ENCODE measurements at regions not wholly inside any gene's neighbourhood (a gene's known extent, or its start where the extent isn't known, plus 50 kb on each side); places are given as distances from the start of the nearest gene placed in this dataset.
A peak's percentile ranks its signal among the peaks of the same experiment; 100 is the strongest.

DNA sequence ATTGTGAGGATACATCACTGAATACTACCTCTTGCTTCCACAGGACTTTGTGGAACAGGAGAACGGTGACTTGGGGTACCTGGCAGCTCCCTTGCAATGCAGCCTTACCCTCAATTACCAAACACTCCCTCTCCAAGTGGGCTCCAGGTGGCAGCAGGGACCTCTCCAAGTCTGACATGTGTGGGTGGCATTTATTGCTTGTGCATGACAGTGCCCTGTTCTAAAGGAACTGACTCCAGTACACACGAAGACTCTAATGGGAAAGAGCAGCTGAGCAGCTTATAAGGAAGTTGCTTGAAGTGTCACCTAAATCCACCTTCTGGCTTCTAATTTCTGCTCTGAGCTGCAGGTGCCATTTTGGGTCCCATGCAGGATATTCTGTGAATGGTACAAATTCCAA, 174.1 kb upstream of the SLCO3A1 start:
- FAIRE-seq (no peak), DNase-seq (no peak)
- Histone ChIP-seq H3K4me1 (ENCODE audit: control insufficient read depth in 3 of 3, insufficient read depth in 2 of 3, low read depth in 1 of 3, low read length in 2 of 3) (no peaks in the 10 kb centered on the region), H3K9me3 (ENCODE audit: control insufficient read depth in 2 of 2, insufficient read depth in 1 of 2, low read depth in 1 of 2, low read length in 1 of 2) (no peaks in the 10 kb centered on the region), H3K27ac (ENCODE audit: low read depth in 1 of 3, low read length in 2 of 3) (no peak overlapping the region), H3K27me3 (ENCODE audit: control insufficient read depth in 3 of 3, insufficient read depth in 3 of 3, low read length in 3 of 3) (no peaks in the 10 kb centered on the region), H3K4me3 (ENCODE audit: low read depth in 1 of 3, low read length in 3 of 3) (no peak overlapping the region), H3K36me3 (ENCODE audit: control insufficient read depth in 3 of 3, insufficient read depth in 2 of 3, low read depth in 1 of 3, low read length in 3 of 3) (no peaks in the 10 kb centered on the region)
- 38 to 65% (median 50%) methylated on average over 2 of the region's 2 CpGs for WGBS, 3 donors

GRCh38 chr15:91685436-91685835, 168.1 kb upstream of the SLCO3A1 start:
- 75 to 88% (median 88%) methylated on average over 1 of the region's 1 CpG for WGBS, 3 donors
- Histone ChIP-seq H3K36me3 (ENCODE audit: control insufficient read depth in 3 of 3, insufficient read depth in 2 of 3, low read depth in 1 of 3, low read length in 3 of 3) (no peaks in the 10 kb centered on the region), H3K4me1 (ENCODE audit: control insufficient read depth in 3 of 3, insufficient read depth in 2 of 3, low read depth in 1 of 3, low read length in 2 of 3) (no peaks in the 10 kb centered on the region), H3K9me3 (ENCODE audit: control insufficient read depth in 2 of 2, insufficient read depth in 1 of 2, low read depth in 1 of 2, low read length in 1 of 2) (no peaks in the 10 kb centered on the region), H3K27me3 (ENCODE audit: control insufficient read depth in 3 of 3, insufficient read depth in 3 of 3, low read length in 3 of 3) (no peaks in the 10 kb centered on the region), H3K27ac (ENCODE audit: low read depth in 1 of 3, low read length in 2 of 3) (no peak overlapping the region), H3K4me3 (ENCODE audit: low read depth in 1 of 3, low read length in 3 of 3) (no peak overlapping the region)
- FAIRE-seq = no peak
- DNase-seq = no peak

- Histone ChIP-seq H3K27me3 (ENCODE audit: control insufficient read depth in 3 of 3, insufficient read depth in 3 of 3, low read length in 3 of 3) (no peaks in the 10 kb centered on the region), H3K36me3 (ENCODE audit: control insufficient read depth in 3 of 3, insufficient read depth in 2 of 3, low read depth in 1 of 3, low read length in 3 of 3) (no peaks in the 10 kb centered on the region)
These were observed 164.7 kb upstream of the SLCO3A1 start for GRCh38 chr15:91688811-91689210.

DNA sequence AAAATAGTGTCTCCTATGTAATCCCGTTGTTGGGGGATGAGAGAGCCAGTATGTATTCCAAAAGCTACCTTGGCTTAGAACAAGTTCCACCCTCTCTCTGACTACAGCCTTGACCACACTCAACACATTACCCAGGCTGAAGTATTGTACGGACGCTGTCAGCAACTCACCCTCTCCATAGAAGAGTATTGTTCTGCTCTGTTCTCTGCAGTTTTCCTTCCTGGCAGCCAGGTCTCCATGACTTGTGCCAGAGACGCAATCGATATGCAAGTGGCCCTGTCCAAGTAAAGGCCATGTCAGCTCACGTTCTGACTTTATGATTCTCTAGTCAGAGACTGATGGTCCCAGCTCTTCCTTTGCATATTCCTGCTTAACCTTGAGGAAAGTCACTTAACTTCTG, 164.1 kb upstream of the SLCO3A1 start:
- peaks cover 0 to 3% (median 0%) of the 10 kb centered on the region in 3 donors for H3K4me1 ChIP-seq (ENCODE audit: control insufficient read depth in 3 of 3, insufficient read depth in 2 of 3, low read depth in 1 of 3, low read length in 2 of 3)
- H3K36me3 ChIP-seq (ENCODE audit: control insufficient read depth in 3 of 3, insufficient read depth in 2 of 3, low read depth in 1 of 3, low read length in 3 of 3) = no peaks in the 10 kb centered on the region
- H3K27ac ChIP-seq (ENCODE audit: low read depth in 1 of 3, low read length in 2 of 3) = no peak overlapping the region
- DNase-seq = no peak
- FAIRE-seq = no peak
- WGBS, 3 donors = 84 to 85% (median 84%) methylated on average over 6 of the region's 6 CpGs
- H3K9me3 ChIP-seq (ENCODE audit: control insufficient read depth in 2 of 2, insufficient read depth in 1 of 2, low read depth in 1 of 2, low read length in 1 of 2) = no peaks in the 10 kb centered on the region
- H3K4me3 ChIP-seq (ENCODE audit: low read depth in 1 of 3, low read length in 3 of 3) = no peak overlapping the region
- H3K27me3 ChIP-seq (ENCODE audit: control insufficient read depth in 3 of 3, insufficient read depth in 3 of 3, low read length in 3 of 3) = no peaks in the 10 kb centered on the region

More at GRCh38 chr15:91688811-91689210, 164.7 kb upstream of the SLCO3A1 start:
- H3K9me3 ChIP-seq (ENCODE audit: control insufficient read depth in 2 of 2, insufficient read depth in 1 of 2, low read depth in 1 of 2, low read length in 1 of 2) = no peaks in the 10 kb centered on the region
- no peaks in the 10 kb centered on the region for H3K4me1 ChIP-seq (ENCODE audit: control insufficient read depth in 3 of 3, insufficient read depth in 2 of 3, low read depth in 1 of 3, low read length in 2 of 3)
- H3K4me3 ChIP-seq (ENCODE audit: low read depth in 1 of 3, low read length in 3 of 3) = no peak overlapping the region
- H3K27ac ChIP-seq (ENCODE audit: low read depth in 1 of 3, low read length in 2 of 3) = no peak overlapping the region
- 75 to 86% (median 81%) methylated on average over 3 of the region's 3 CpGs for WGBS, 3 donors
- no peak for FAIRE-seq
- no peak for DNase-seq

DNA sequence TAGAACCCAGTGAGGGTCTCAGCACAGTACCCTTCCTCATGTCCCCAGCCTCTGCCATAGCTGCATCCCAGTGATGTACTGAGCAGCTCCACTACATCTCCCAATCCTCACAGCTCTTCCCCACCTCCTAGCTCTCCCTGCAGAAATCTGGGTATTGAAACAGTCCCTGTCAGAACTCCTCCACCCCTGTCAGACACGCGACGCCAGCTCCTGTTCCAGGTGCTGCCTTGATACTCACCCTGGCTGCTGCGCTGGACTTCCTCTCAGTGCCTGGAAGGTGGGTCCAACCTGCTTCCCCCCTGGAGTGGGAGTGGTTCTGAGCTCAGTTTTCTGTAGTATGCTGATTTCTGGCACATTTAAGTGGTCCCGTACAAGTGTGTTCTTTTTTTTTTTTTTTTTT, 160.9 kb upstream of the SLCO3A1 start:
- Histone ChIP-seq H3K4me3 (ENCODE audit: low read depth in 1 of 3, low read length in 3 of 3) (no peak overlapping the region), H3K27me3 (ENCODE audit: control insufficient read depth in 3 of 3, insufficient read depth in 3 of 3, low read length in 3 of 3) (no peaks in the 10 kb centered on the region), H3K27ac (ENCODE audit: low read depth in 1 of 3, low read length in 2 of 3) (no peak overlapping the region), H3K9me3 (ENCODE audit: control insufficient read depth in 2 of 2, insufficient read depth in 1 of 2, low read depth in 1 of 2, low read length in 1 of 2) (no peaks in the 10 kb centered on the region), H3K36me3 (ENCODE audit: control insufficient read depth in 3 of 3, insufficient read depth in 2 of 3, low read depth in 1 of 3, low read length in 3 of 3) (no peaks in the 10 kb centered on the region), H3K4me1 (ENCODE audit: control insufficient read depth in 3 of 3, insufficient read depth in 2 of 3, low read depth in 1 of 3, low read length in 2 of 3) (peaks cover 0 to 7% (median 0%) of the 10 kb centered on the region in 3 donors)
- FAIRE-seq (no peak), DNase-seq (no peak)
- 93 to 96% (median 95%) methylated on average over 5 of the region's 5 CpGs for WGBS, 3 donors

GRCh38 chr15:91694131-91694830, 159.2 kb upstream of the SLCO3A1 start:
- H3K27me3 ChIP-seq (ENCODE audit: control insufficient read depth in 3 of 3, insufficient read depth in 3 of 3, low read length in 3 of 3) = no peaks in the 10 kb centered on the region
- H3K4me3 ChIP-seq (ENCODE audit: low read depth in 1 of 3, low read length in 3 of 3) = peak overlapping the region in 1 of 3 donors; percentile 26
- 38 to 46% (median 44%) methylated on average over 11 of the region's 11 CpGs for WGBS, 3 donors
- no peaks in the 10 kb centered on the region for H3K36me3 ChIP-seq (ENCODE audit: control insufficient read depth in 3 of 3, insufficient read depth in 2 of 3, low read depth in 1 of 3, low read length in 3 of 3)
- peak overlapping the region in 2 of 3 donors; percentile 87 to 93 for H3K27ac ChIP-seq (ENCODE audit: low read depth in 1 of 3, low read length in 2 of 3)
- H3K9me3 ChIP-seq (ENCODE audit: control insufficient read depth in 2 of 2, insufficient read depth in 1 of 2, low read depth in 1 of 2, low read length in 1 of 2) = no peaks in the 10 kb centered on the region
- FAIRE-seq = no peak
- DNase-seq = no peak
- peaks cover 0 to 7% (median 0%) of the 10 kb centered on the region in 3 donors for H3K4me1 ChIP-seq (ENCODE audit: control insufficient read depth in 3 of 3, insufficient read depth in 2 of 3, low read depth in 1 of 3, low read length in 2 of 3)

DNA sequence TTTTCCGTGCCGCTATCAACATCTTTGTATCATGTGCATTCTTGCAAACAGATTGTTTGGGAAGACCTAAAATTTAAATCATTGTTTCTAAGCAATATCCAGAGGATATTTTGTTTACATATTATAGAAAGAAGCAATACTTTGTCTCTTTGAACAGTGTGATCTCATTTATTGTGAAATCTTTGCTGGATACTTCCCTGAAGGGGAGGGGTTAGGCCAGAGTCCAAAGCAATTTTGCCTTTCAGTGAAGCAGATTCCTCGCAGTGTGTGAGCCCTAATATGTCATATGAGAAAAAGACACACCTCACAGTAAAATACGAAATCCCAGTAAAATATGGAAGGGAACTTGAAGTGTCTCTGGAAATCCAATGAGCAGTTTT, 158.7 kb upstream of the SLCO3A1 start:
- Histone ChIP-seq H3K4me3 (ENCODE audit: low read depth in 1 of 3, low read length in 3 of 3) (peak overlapping the region in 1 of 3 donors; percentile 26), H3K36me3 (ENCODE audit: control insufficient read depth in 3 of 3, insufficient read depth in 2 of 3, low read depth in 1 of 3, low read length in 3 of 3) (no peaks in the 10 kb centered on the region), H3K9me3 (ENCODE audit: control insufficient read depth in 2 of 2, insufficient read depth in 1 of 2, low read depth in 1 of 2, low read length in 1 of 2) (no peaks in the 10 kb centered on the region), H3K27ac (ENCODE audit: low read depth in 1 of 3, low read length in 2 of 3) (peak overlapping the region in 2 of 3 donors; percentile 87 to 93), H3K4me1 (ENCODE audit: control insufficient read depth in 3 of 3, insufficient read depth in 2 of 3, low read depth in 1 of 3, low read length in 2 of 3) (peaks cover 0 to 7% (median 0%) of the 10 kb centered on the region in 3 donors), H3K27me3 (ENCODE audit: control insufficient read depth in 3 of 3, insufficient read depth in 3 of 3, low read length in 3 of 3) (no peaks in the 10 kb centered on the region)
- peak; percentile 77 to 88 for DNase-seq
- FAIRE-seq = no peak
- 9 to 39% (median 36%) methylated on average over 4 of the region's 4 CpGs for WGBS, 3 donors

DNA sequence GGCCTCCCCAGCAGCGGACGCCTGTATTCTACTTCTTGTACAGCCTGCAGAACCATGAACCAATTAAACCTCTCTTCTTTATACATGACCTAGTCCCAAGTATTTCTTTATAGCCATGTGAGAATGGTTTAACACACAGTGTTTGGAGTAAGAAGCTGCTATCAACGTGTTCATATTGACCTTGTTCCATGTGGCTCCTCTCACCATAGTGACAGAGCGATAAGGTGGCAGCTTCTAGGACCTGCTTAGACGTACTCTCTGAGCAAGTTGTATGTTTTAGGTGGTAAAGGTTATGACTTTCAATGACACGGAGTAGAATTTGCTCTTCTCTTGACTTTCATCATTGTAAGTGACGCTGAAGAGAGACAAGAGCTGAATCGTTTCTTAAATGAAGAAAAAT, 157.7 kb upstream of the SLCO3A1 start:
- no peaks in the 10 kb centered on the region for H3K27me3 ChIP-seq (ENCODE audit: control insufficient read depth in 3 of 3, insufficient read depth in 3 of 3, low read length in 3 of 3)
- H3K4me1 ChIP-seq (ENCODE audit: control insufficient read depth in 3 of 3, insufficient read depth in 2 of 3, low read depth in 1 of 3, low read length in 2 of 3) = peaks cover 0 to 7% (median 0%) of the 10 kb centered on the region in 3 donors
- no peaks in the 10 kb centered on the region for H3K36me3 ChIP-seq (ENCODE audit: control insufficient read depth in 3 of 3, insufficient read depth in 2 of 3, low read depth in 1 of 3, low read length in 3 of 3)
- DNase-seq = peak in 1 of 2 donors; percentile 32
- no peak overlapping the region for H3K27ac ChIP-seq (ENCODE audit: low read depth in 1 of 3, low read length in 2 of 3)
- no peaks in the 10 kb centered on the region for H3K9me3 ChIP-seq (ENCODE audit: control insufficient read depth in 2 of 2, insufficient read depth in 1 of 2, low read depth in 1 of 2, low read length in 1 of 2)
- FAIRE-seq = no peak
- WGBS, 3 donors = 85 to 91% (median 87%) methylated on average over 8 of the region's 8 CpGs
- H3K4me3 ChIP-seq (ENCODE audit: low read depth in 1 of 3, low read length in 3 of 3) = no peak overlapping the region

DNA sequence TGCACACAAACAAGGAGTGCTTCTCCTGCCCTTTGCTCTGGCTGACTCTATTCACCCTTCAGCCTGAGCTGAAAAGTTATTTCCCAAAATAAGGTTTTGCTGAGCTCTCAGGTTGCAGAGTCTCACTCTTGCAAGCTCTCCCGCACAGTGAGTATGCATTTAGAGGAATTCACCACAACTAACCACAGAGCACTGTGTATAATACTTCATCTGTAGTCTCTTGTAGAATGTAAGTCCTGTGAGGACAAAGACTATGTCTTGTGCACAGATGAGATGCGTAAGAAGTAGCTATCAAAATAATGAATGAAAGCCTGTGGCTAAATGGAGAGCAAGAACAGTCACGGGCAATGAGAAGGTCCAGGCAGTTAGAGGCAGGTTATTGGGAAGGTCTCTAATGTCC, 156.5 kb upstream of the SLCO3A1 start:
- DNase-seq = no peak
- H3K27me3 ChIP-seq (ENCODE audit: control insufficient read depth in 3 of 3, insufficient read depth in 3 of 3, low read length in 3 of 3) = no peaks in the 10 kb centered on the region
- H3K4me1 ChIP-seq (ENCODE audit: control insufficient read depth in 3 of 3, insufficient read depth in 2 of 3, low read depth in 1 of 3, low read length in 2 of 3) = peaks cover 0 to 7% (median 0%) of the 10 kb centered on the region in 3 donors
- WGBS, 3 donors = 82 to 95% (median 89%) methylated on average over 3 of the region's 3 CpGs
- no peak overlapping the region for H3K4me3 ChIP-seq (ENCODE audit: low read depth in 1 of 3, low read length in 3 of 3)
- no peaks in the 10 kb centered on the region for H3K9me3 ChIP-seq (ENCODE audit: control insufficient read depth in 2 of 2, insufficient read depth in 1 of 2, low read depth in 1 of 2, low read length in 1 of 2)
- H3K27ac ChIP-seq (ENCODE audit: low read depth in 1 of 3, low read length in 2 of 3) = no peak overlapping the region
- H3K36me3 ChIP-seq (ENCODE audit: control insufficient read depth in 3 of 3, insufficient read depth in 2 of 3, low read depth in 1 of 3, low read length in 3 of 3) = no peaks in the 10 kb centered on the region
- FAIRE-seq = no peak

Data from small intestine (tissue), 7 donors.